ENCODE measurements at regions not wholly inside any gene's neighbourhood (a gene's known extent, or its start where the extent isn't known, plus 50 kb on each side); places are given as distances from the start of the nearest gene placed in this dataset.
A peak's percentile ranks its signal among the peaks of the same experiment; 100 is the strongest.
"Not testable (repeated sequence)": the region's sequence is repeated elsewhere in the genome, so short reads cannot be mapped to it uniquely, and the experiment has no call there.

DNA sequence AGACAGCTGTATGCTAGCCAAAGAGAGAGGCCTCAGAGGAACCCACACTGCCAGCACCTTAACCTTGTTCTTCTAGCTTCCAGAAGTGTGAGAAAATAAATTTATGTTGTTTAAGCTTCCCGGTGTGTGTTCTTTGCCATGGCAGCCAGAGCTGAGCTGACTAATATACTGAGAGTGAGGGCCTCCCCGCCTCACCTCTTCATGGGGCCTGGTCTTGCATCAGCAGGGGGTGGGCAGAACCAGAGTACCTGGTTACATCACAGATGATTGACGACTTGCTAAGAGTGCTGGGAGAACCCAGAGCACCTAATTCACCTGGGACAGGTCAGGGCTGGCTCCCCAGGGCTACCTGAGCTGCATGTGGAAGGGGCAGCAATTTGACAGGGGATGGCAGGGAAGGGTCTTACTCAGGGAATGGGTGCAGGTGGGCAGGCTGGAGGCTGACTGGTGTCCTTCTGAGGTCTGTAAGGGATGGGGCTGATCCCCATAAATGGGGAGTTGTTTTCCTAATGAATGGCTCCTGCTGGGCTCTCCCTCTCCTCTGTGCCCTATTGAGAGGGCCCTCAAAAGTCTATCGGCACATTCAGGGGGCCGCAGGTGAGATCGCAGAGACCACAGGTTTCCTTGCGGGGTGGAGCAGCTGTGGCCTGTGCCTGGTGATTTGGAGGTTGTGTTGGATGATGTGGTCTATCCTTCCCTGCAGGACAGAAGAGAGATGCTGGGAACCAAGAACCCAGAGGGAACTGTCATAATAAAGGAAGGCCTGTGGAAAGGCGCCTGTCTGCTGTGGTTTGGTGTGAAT is 60.6 kb upstream of the ETV3 start:
- no peak for DNase-seq (ENCODE audit: low read depth)
- no peak overlapping the region for H3K4me3 ChIP-seq (ENCODE audit: low read depth, low read length)
- TF ChIP-seq, protein P1, sequence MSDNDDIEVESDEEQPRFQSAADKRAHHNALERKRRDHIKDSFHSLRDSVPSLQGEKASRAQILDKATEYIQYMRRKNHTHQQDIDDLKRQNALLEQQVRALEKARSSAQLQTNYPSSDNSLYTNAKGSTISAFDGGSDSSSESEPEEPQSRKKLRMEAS (IDR thresholded peaks at IDR 0.05; ENCODE audit: low read depth, low read length): no peak
- TF ChIP-seq MYC (IDR thresholded peaks at IDR 0.05; ENCODE audit: low read depth, low read length): no peak
- TF ChIP-seq CTCF (IDR thresholded peaks at IDR 0.05; ENCODE audit: low read depth, low read length): no peak
- TF ChIP-seq POLR2A (IDR thresholded peaks at IDR 0.05; ENCODE audit: extremely low read depth, insufficient read length): no peak

DNA sequence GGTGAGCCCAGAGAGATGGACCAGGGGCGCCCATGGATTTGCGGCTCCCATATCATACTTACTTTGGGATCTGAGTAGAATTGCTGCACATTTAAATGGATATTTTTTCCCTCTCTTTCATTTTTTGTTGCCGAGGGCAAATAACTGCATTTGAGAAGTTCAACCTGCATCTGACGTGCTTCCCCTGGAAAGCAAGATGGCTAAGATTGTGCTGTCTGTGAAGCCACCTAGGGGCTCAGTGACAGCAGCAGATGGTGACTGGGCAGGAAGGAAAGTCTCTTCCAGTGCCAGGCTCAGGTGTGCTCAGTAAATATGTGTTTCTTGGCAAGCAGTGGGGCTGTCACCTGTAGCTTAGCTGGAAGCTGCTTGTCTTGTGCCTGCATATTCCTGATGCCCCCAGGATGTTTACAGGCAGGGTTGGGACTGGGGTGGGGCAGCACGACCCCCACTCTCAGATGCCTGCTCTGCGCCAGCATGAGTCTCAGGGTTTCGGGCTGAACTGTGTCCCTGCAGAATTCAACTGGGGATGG is 59.8 kb upstream of the ETV3 start:
- TF ChIP-seq MYC (IDR thresholded peaks at IDR 0.05; ENCODE audit: low read depth, low read length): no peak
- no peak for TF ChIP-seq CTCF (IDR thresholded peaks at IDR 0.05; ENCODE audit: low read depth, low read length)
- no peak for TF ChIP-seq POLR2A (IDR thresholded peaks at IDR 0.05; ENCODE audit: extremely low read depth, insufficient read length)
- TF ChIP-seq, protein P1 (IDR thresholded peaks at IDR 0.05; ENCODE audit: low read depth, low read length): no peak
- no peak for DNase-seq (ENCODE audit: low read depth)
- H3K4me3 ChIP-seq (ENCODE audit: low read depth, low read length): no peak overlapping the region

DNA sequence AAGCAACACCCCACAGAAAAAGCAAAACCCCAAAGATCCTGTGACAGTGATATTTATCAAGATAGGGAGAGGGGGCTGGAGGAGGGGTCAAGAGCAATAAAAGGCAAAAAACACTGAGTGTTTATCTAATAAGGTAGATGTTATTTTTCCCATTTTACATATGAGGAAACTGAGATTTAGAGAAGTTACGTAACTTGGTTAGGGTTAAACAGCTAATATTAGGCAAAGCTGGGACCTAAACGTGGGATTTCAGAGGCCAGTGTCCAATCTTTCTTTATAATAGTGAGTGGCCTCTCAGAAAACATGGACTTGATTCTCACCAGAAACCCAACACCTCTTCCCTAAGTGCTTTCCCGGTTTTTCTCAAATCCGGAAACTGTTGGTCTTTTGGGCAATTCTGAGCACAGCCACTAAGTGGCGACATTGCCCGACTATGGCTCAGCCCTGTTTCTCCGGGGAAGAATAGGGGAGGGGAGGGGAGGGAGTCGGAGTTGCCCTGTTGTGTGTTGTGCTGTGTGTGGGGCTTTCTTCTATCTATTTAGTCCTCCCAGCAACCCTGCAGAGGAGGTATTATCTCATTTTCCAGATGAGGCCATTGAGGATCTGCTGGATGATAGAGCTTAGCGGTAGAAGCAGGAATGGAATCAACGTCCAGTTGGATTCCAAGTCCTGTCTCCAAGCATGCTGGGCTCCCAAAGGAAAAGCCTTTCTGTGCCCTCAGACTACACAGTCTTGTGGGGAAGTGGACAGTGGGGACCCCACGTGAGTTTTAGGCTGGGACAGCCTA is 58.7 kb upstream of the ETV3 start:
- H3K4me3 ChIP-seq (ENCODE audit: low read depth, low read length): not testable (repeated sequence)
- peak; percentile 18 for DNase-seq (ENCODE audit: low read depth)

GRCh38 chr1:157196245-157196543 is 58.0 kb upstream of the ETV3 start:
- TF ChIP-seq POLR2A (IDR thresholded peaks at IDR 0.05; ENCODE audit: extremely low read depth, insufficient read length): no peak
- TF ChIP-seq MYC (IDR thresholded peaks at IDR 0.05; ENCODE audit: low read depth, low read length): no peak
- no peak for TF ChIP-seq CTCF (IDR thresholded peaks at IDR 0.05; ENCODE audit: low read depth, low read length)
- TF ChIP-seq, protein P1 (IDR thresholded peaks at IDR 0.05; ENCODE audit: low read depth, low read length): no peak
- DNase-seq (ENCODE audit: low read depth): no peak
- H3K4me3 ChIP-seq (ENCODE audit: low read depth, low read length): no peak overlapping the region

- DNase-seq (ENCODE audit: low read depth): no peak
- TF ChIP-seq POLR2A (IDR thresholded peaks at IDR 0.05; ENCODE audit: extremely low read depth, insufficient read length): no peak
- TF ChIP-seq MYC (IDR thresholded peaks at IDR 0.05; ENCODE audit: low read depth, low read length): no peak
- TF ChIP-seq, protein P1 (IDR thresholded peaks at IDR 0.05; ENCODE audit: low read depth, low read length): no peak
- no peak overlapping the region for H3K4me3 ChIP-seq (ENCODE audit: low read depth, low read length)
Measured at GRCh38 chr1:157195521-157196244, 57.5 kb upstream of the ETV3 start.

- no peak overlapping the region for H3K4me3 ChIP-seq (ENCODE audit: low read depth, low read length)
- TF ChIP-seq, protein P1 (IDR thresholded peaks at IDR 0.05; ENCODE audit: low read depth, low read length): no peak
- TF ChIP-seq MYC (IDR thresholded peaks at IDR 0.05; ENCODE audit: low read depth, low read length): no peak
- TF ChIP-seq POLR2A (IDR thresholded peaks at IDR 0.05; ENCODE audit: extremely low read depth, insufficient read length): no peak
- TF ChIP-seq CTCF (IDR thresholded peaks at IDR 0.05; ENCODE audit: low read depth, low read length): no peak
- DNase-seq (ENCODE audit: low read depth): no peak
Measured at GRCh38 chr1:157194731-157195520, 56.7 kb upstream of the ETV3 start.

Data from NB4 (cell line).